GM12801 (cell line): ENCODE measurements at regions not wholly inside any gene's neighbourhood (a gene's known extent, or its start where the extent isn't known, plus 50 kb on each side); places are given as distances from the start of the nearest gene placed in this dataset.

Experiments
- CTCF ChIP-seq: IDR thresholded peaks from one replicate; pipeline ENCODE4 v1.5.1; 2011; ENCODE audit warnings: control low read depth; ENCODE audit not compliant: insufficient read length; ENCODE audit errors: extremely low read depth

- no peak for TF ChIP-seq CTCF
Observed at GRCh38 chr10:63692220-63692896, 171.2 kb downstream of the REEP3 start.

GRCh38 chr10:63696205-63696604 is 175.0 kb downstream of the REEP3 start:
- TF ChIP-seq CTCF = no peak

- TF ChIP-seq CTCF = no peak
Observed at GRCh38 chr10:63697956-63698786, 177.0 kb downstream of the REEP3 start.

GRCh38 chr10:63698787-63699150 is 177.6 kb downstream of the REEP3 start:
- TF ChIP-seq CTCF = no peak

GRCh38 chr10:63699785-63700613 is 178.8 kb downstream of the REEP3 start:
- no peak for TF ChIP-seq CTCF

GRCh38 chr10:63700631-63701156 is 179.5 kb downstream of the REEP3 start:
- no peak for TF ChIP-seq CTCF

GRCh38 chr10:63702092-63702491 is 180.9 kb downstream of the REEP3 start:
- TF ChIP-seq CTCF = no peak
